OCI-LY1 (cell line): ENCODE measurements at regions not wholly inside any gene's neighbourhood (a gene's known extent, or its start where the extent isn't known, plus 50 kb on each side); places are given as distances from the start of the nearest gene placed in this dataset.

Source experiments
- EZH2 ChIP-seq: fragments of 200-600 bp; sonication (generic), shearing (Covaris generic); IDR thresholded peaks from 2 replicates; pipeline ENCODE4 v1.8.0; 2017; ENCODE audit warnings: borderline replicate concordance, mixed run types, mild to moderate bottlenecking, antibody characterized with exemption, low read length, moderate library complexity, mixed read lengths
- TF ChIP-seq, protein P1 (sequence below): fragments of 200-600 bp; sonication (generic), shearing (Covaris generic); IDR thresholded peaks from 2 replicates; pipeline ENCODE4 v1.5.1; 2017; ENCODE audit warnings: mild to moderate bottlenecking, antibody characterized with exemption, low read length, moderate library complexity, mixed read lengths

DNA sequence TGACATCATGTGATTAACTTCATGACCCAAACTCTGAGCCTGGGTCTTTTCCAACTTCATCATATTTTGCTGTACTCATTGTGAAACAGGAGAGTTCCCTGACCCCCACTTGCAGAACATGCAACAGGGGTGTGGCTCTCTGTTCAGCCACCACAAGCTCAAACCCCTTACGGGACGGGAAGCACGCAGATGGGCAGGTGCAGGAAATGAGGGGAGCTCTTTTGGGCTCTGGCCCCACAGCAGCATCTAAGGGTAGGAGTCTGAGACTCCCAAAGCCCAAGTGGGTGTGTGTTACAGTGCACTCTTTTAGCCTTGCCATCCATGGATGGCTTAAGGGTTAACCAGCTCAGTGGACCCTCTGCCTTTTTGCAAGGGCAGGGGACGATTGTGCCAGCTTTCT is 599.5 kb upstream of the SMIM31 start:
- no peak for TF ChIP-seq EZH2
- TF ChIP-seq, protein P1, sequence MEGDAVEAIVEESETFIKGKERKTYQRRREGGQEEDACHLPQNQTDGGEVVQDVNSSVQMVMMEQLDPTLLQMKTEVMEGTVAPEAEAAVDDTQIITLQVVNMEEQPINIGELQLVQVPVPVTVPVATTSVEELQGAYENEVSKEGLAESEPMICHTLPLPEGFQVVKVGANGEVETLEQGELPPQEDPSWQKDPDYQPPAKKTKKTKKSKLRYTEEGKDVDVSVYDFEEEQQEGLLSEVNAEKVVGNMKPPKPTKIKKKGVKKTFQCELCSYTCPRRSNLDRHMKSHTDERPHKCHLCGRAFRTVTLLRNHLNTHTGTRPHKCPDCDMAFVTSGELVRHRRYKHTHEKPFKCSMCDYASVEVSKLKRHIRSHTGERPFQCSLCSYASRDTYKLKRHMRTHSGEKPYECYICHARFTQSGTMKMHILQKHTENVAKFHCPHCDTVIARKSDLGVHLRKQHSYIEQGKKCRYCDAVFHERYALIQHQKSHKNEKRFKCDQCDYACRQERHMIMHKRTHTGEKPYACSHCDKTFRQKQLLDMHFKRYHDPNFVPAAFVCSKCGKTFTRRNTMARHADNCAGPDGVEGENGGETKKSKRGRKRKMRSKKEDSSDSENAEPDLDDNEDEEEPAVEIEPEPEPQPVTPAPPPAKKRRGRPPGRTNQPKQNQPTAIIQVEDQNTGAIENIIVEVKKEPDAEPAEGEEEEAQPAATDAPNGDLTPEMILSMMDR, result no peak
